HG02885 (cell line): ENCODE measurements at regions not wholly inside any gene's neighbourhood (a gene's known extent, or its start where the extent isn't known, plus 50 kb on each side); places are given as distances from the start of the nearest gene placed in this dataset.
"Not testable (repeated sequence)": the region's sequence is repeated elsewhere in the genome, so short reads cannot be mapped to it uniquely, and the experiment has no call there.

Experiments used
- ATAC-seq: cut with Tn5 transposase; IDR thresholded peaks from one replicate; pipeline ENCODE4 v1.9.1; 2021; ENCODE audit warnings: mild to moderate bottlenecking; ENCODE audit not compliant: unreplicated experiment, poor library complexity

GRCh38 chr7:121748546-121748945 is 124.4 kb upstream of the PTPRZ1 start:
- no peak for ATAC-seq

DNA sequence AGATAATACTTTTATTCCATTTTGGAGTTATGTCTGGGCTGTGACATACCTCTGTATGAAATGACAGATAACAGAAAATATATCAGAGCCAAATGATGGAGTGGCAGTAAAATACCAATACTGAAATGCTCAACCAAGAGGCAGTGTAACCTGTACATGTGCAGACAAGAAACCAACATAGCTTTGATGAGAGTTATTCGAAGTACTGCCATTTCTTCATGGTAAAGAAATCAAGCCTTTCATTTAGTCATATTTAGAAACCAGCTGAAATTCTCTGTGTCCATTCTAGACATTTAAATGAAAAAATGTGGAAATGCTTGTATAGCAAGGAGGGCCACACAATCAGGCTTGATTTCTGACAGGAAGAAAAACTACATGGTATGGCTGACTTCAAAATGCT is 127.1 kb upstream of the PTPRZ1 start:
- no peak for ATAC-seq

DNA sequence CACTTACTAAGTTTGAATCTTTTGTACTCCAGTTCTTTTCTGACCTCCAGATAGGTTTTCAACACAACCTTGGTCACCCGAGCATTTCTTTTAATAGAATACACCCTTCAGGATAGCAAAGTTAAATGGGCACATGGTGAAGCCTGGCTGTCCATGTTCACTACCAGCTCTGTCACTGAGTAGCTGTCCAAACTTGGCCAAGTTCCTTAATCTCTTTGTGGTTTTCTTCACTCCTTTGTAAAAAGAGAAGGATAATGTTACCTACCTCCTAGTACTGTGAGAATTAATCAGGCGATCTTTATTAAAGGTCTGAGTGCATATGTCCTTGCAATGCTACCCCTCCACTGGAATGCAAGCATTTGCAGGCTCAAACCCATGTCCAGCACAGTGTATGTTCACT is 128.1 kb upstream of the PTPRZ1 start:
- ATAC-seq = no peak

DNA sequence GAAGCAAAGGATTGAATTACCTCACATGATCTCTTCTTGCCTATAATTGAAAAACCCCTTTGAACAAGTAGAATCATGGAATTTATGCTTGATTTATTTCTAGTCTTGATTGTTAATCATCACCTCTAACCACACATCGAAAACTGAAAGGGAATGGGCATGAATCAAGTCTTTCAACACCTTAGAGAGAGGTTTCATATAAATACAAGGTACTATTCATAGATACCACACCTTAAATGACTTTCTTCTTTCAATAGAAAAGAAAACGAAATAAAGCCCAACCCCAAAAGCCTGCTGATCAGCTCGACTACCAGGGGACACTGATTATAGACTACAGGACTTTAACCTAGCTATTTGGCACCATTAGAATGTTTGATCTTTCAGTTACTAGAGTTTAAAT is 128.6 kb upstream of the PTPRZ1 start:
- no peak for ATAC-seq

DNA sequence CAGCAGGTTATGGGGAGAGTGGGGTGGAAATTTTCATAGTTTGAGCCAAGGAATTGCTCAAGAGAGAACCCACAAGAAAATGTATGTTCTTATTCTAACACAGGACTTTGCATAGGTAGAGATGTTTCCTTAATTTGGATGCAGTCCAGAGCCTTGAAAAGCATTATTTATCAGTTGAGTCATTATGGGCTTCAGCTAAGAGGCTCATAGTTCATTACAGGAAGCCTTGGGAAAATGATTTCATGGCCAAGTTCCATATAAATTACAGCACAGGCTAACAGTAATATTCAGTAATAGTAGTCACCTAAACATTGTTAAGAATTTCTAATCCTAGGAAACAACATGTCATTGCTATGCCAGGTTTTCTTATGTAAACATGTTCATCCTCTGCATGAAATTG is 131.1 kb upstream of the PTPRZ1 start:
- ATAC-seq = no peak

DNA sequence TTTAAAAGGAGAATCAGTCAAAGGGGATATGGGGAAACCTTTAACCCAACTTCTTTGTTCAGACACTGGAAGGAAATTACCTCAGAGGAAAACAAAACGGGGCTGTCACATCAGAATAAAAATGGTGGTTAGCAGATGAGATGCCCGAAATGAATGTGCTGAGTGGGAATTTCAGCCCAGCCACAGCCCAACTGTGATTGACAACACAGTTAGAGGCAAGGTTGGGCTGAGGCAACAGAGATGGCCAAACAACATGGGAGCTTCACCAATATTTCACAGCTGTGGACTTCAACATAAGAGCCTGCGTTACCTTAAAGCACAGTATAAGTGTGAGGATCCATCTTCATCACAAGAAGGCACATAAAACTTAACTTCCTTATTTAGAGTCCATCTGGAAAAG is 133.5 kb upstream of the PTPRZ1 start:
- no peak for ATAC-seq

GRCh38 chr7:121730869-121731268 is 142.1 kb upstream of the PTPRZ1 start:
- no peak for ATAC-seq

DNA sequence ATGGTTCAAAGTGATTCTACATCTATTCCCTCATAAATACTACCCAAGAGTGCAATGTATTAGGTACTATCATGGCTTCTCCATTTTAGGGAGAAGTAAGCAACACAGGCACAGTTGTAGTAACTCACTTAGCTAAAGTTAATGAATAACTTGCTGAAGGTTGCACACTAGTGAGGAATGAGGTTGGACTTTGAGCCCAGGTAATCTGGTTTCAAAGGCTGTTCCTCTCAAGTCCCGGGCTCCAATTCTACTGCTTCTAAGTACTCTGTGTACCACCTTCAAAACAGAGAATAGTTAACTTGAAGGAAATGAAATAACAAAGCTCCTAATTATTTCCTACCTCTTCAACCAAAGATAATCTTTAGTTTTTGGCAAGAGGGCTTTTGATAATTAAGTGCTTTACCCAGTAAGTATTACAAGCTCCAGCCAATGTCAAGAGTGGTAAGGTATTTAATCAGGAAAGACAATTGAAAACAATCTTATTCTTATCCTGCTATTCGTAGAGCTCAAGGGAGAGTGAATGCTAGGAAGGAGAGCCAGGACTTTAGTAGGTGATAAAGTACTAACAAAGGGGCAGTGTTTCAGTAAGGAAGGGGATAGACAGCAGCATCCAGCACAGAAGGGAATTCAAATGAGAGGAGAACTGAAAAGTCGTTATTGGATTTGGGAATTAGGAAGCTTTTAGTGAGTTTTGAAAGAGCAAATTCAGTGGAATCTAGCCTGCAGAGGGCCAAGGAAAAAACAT is 158.2 kb upstream of the PTPRZ1 start:
- no peak for ATAC-seq

DNA sequence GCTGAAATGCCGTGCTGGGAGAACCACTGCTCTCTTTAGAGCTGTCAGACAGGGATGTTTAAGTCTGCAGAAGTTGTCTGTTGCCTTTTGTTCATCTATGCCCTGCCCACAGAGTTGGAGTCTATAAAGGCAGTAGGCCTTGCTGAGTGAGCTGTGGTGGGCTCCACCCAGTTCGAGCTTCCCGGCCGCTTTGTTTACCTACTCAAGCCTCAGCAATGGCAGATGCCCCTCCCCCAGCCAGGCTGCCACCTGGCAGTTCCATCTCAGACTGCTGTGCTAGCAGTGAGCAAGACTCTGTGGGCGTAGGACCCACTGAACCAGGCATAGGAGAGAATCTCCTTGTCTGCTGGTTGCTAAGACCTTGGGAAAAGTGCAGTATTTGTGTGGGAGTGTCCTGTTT is 160.0 kb upstream of the PTPRZ1 start:
- not testable (repeated sequence) for ATAC-seq

DNA sequence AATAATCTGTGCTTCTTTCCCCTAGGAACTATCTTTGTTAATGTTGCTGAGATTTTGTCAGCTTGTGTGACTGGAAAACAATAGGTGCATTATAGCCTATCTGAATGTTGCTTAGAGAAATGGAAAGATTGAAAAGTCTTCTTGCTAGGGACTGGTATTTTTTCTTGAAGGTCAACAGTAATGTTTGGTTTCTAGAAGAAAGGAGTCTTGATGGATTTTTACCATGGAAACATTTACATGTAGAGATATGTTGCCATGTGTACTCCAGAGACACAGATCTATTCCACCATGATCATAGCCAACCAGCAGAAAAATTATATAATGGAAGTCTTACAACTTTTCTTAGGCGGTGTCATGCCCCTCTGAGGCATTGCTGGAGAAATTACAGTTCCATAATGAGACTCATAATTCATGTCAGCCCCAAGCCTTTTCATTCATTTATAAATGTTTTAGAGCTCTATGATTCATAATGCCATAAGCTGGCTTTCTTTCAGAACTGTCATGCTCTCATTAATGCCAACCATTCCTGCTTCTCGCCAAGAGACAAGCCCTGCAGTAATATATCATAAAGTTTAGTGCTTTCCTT is 175.1 kb upstream of the PTPRZ1 start:
- no peak for ATAC-seq

GRCh38 chr7:121696954-121697353 is 176.0 kb upstream of the PTPRZ1 start:
- no peak for ATAC-seq

DNA sequence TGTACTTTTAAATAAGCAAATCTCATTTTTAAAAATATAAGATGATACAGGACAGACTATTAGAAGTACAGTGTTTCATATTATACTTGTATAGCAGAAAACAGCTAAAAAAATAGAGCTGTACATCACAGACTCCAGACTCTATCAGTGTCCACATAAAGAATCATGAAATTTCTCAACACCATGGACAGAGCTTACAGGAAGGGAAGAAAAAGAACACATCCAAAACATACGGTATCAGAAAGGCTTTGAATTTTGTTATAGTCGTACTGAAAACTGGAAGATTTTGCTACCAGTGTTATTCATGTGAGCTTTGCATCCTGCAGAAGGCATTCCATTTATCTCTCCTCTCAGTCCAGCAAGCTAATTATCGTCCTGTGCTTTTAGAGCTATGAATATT is 183.2 kb upstream of the PTPRZ1 start:
- ATAC-seq = no peak

DNA sequence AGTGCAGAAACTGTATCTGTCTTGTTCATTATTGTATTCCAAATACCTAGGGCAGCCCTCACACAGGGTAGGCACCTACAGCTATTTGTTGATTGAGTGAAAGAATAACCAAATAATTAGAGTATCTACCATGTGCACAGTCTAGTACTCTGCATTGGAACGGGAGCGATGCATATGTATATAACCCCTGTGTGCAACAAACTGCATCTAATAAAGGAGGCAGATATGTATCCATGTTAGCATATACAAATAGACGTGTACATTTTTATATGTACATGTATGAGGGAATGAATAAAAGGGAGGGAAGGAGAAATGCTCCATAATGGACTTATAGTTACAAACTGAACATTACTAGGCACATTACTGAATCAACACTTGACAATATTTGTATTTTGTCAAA is 191.3 kb upstream of the PTPRZ1 start:
- no peak for ATAC-seq

- no peak for ATAC-seq
Measured at GRCh38 chr7:121676168-121676567, 196.8 kb upstream of the PTPRZ1 start.

- not testable (repeated sequence) for ATAC-seq
Measured at GRCh38 chr7:121674455-121674854, 198.5 kb upstream of the PTPRZ1 start.

- no peak for ATAC-seq
Measured at GRCh38 chr7:121669144-121669543, 203.8 kb upstream of the PTPRZ1 start.

- ATAC-seq = no peak
Measured at GRCh38 chr7:121666306-121666705, 206.7 kb upstream of the PTPRZ1 start.

DNA sequence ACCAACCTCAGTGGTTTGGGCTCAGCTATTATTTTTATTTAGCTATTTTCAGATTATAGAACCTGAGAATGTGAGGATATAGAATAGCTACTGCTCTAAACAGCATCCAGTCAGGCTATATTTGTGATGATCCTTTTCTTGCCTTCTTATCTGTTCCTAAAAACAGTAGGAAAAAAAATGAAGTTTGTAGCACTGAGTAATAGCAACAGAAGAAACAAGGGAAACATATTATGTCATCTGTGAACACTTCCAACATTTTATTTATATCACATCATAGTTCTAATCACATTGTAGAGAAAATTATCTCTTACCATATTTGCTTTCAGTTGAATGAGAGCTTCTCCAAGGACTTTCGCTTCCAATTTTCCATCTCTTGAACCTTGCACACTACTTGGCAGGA is 229.6 kb upstream of the PTPRZ1 start:
- no peak for ATAC-seq

DNA sequence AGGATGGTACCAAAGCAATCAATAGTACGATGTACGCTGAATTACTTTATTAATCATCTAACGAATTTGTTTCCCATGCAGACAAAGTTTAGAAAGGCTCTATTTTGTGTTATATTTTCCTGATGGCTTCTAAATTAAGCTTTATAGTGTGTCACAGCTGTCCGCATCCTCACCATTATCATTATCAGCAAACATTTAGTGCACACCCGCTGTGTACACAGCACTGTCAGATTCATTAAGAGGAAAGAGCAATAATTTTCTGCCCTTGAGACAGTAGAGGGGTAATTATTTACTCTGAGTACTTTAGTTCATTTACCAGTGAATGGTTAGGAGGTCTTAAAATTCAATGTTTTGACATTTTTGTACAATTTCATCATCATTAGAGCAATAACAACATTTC is 233.3 kb upstream of the PTPRZ1 start:
- no peak for ATAC-seq

DNA sequence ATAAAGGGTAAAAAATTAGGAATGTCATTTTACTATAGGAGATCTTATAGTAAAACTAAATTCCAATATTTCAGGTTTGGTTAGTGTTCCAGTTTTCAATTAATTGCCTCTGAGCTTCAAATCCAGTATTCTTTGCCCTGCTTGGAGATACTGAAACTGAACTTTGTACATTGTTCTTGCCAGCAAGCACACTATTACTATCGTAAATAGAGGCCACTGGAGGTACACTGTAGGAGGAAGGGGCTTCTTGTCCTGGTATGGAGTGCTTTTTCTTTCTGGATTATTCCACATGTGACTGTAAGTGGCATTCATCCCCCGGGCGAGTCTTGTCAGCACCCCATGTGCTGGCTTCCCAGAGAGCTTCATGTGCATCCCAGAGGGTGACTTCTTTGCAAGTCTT is 234.7 kb upstream of the PTPRZ1 start:
- ATAC-seq = no peak

GRCh38 chr7:121634356-121634755 is 238.2 kb upstream of the FAM3C start:
- ATAC-seq = no peak

DNA sequence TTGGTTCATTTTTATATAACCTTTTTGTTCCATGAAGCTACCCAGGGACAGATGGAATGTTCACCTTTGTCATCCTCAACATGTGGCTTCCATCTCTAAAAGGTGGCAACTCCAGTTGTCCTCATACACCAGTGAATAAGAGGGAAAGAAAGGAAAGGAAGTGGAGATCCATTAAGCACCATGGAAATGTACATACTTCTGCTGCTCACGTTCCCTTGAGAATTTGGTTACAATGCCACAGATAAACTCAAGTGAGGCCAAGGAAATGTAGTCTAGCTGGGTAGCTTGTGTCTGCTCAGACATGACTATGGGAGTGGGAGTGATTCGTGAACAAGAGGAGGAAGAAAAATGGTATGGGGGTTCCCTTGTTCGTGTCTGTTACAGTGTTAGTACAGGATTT is 237.1 kb upstream of the FAM3C start:
- no peak for ATAC-seq
